Glutamatergic neuron (in vitro differentiated cells): ENCODE measurements at regions not wholly inside any gene's neighbourhood (a gene's known extent, or its start where the extent isn't known, plus 50 kb on each side); places are given as distances from the start of the nearest gene placed in this dataset.

Experiments
- DNase-seq: peaks from one replicate; pipeline ENCODE4 v3.0.0; 2022
- H3K27ac Mint-ChIP-seq: one replicate; pipeline ENCODE4 v1.8.0; 2020; ENCODE audit warnings: mild to moderate bottlenecking, mixed read lengths, inconsistent platforms; ENCODE audit not compliant: unreplicated experiment
- H3K27me3 Mint-ChIP-seq: one replicate; pipeline ENCODE4 v1.8.0; 2020; ENCODE audit warnings: mild to moderate bottlenecking, moderate library complexity, mixed read lengths, inconsistent platforms; ENCODE audit not compliant: unreplicated experiment
- H3K36me3 Mint-ChIP-seq: one replicate; pipeline ENCODE4 v1.8.0; 2020; ENCODE audit warnings: mild to moderate bottlenecking, mixed read lengths, inconsistent platforms; ENCODE audit not compliant: unreplicated experiment
- H3K4me1 Mint-ChIP-seq: one replicate; pipeline ENCODE4 v1.8.0; 2020; ENCODE audit warnings: mild to moderate bottlenecking, low read depth, mixed read lengths, inconsistent platforms; ENCODE audit not compliant: unreplicated experiment
- H3K4me3 Mint-ChIP-seq: one replicate; pipeline ENCODE4 v1.8.0; 2020; ENCODE audit warnings: mild to moderate bottlenecking, mixed read lengths, inconsistent platforms; ENCODE audit not compliant: unreplicated experiment
- H3K9me3 Mint-ChIP-seq: one replicate; pipeline ENCODE4 v1.8.0; 2020; ENCODE audit warnings: mild to moderate bottlenecking, moderate library complexity, mixed read lengths, inconsistent platforms; ENCODE audit not compliant: unreplicated experiment
- CTCF ChIP-seq: fragments of 200-600 bp; sonication (generic); IDR thresholded peaks from one replicate; pipeline ENCODE4 v1.5.0; 2021; ENCODE audit not compliant: partially characterized antibody, unreplicated experiment

DNA sequence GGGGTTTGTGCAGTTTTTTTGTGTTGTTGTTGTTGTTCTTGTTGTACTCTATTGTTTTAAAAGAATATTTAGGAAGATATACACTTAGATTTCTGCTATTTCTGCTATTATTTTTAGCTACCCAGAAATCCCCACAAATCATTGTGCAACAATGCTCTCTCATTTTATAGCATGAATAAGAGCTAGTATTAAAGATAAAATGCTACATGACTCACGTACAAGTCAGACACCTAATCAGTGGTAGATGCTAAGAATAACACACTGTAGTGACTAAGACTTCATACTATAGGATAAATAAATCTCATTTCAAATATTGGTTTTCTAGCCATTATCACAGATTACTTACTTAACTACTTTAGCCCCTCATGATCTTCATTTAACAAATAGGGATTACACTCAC, 920.5 kb downstream of the KCNMA1 start:
- no peaks in the 10 kb centered on the region for H3K9me3 Mint-ChIP-seq
- TF ChIP-seq CTCF = no peak
- no peak overlapping the region for H3K27ac Mint-ChIP-seq
- no peaks in the 10 kb centered on the region for H3K4me1 Mint-ChIP-seq
- H3K36me3 Mint-ChIP-seq = no peaks in the 10 kb centered on the region
- DNase-seq = no peak
- H3K4me3 Mint-ChIP-seq = no peak overlapping the region
- H3K27me3 Mint-ChIP-seq = no peaks in the 10 kb centered on the region

DNA sequence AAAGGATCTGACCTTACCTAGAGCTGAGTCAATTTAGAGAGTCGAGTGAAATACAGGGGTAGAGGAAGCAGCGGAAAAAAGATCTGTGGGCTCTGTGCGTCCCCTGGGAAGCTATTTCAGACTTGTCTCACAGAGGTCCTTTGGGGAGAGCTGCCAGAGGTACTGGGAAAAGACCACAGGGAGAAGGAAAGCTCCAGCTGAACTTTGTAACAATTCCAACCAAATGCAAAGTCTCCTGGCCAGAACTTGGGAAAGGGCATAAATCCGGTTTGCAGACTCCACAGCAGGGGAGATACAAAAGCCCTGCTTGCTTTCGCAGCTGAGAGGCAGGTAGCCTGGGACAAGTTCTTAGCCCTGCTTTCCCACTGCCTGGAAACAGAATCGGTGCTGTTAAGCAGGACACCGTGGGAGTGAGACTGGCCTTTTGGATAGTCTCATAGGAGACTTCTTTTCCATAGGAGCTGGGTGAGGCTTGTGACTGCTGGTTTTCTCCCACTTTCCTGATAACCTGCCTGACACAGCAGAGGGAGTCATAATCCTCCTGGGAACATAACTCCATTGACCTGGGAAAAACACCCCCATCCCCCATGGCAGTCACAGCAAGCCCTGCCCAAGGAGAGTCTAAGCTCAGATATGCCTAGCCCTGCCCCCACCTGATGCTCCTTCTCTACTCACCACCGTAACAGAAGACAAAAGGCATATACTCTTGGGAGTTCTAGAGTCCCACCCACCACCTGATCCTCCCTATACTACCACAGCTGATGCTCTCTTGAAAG, 926.2 kb downstream of the KCNMA1 start:
- Mint-ChIP-seq H3K27ac (no peak overlapping the region), H3K4me1 (peaks cover 4% of the 10 kb centered on the region), H3K4me3 (no peak overlapping the region), H3K36me3 (peaks cover 14% of the 10 kb centered on the region), H3K9me3 (no peaks in the 10 kb centered on the region), H3K27me3 (no peaks in the 10 kb centered on the region)
- DNase-seq = no peak
- no peak for TF ChIP-seq CTCF

DNA sequence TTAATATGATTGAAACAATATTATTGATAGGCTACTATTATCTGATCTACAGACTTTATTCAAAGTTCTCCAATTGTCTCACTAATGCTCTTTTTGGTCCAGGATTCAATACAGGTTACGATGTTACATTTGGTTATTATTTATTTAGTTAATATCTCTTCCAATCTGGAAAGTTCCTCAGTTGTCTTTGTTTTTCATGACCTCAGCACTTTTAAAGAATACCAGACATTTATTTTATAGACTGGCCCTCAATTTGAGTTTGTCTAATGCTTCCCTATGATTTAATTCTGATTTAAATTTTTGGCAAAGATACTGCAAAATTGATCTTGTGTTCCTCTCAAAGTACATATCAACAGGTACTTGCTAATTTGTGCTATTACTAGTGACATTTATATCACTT, 937.4 kb downstream of the KCNMA1 start:
- DNase-seq = no peak
- no peaks in the 10 kb centered on the region for H3K9me3 Mint-ChIP-seq
- no peak for TF ChIP-seq CTCF
- H3K4me1 Mint-ChIP-seq = no peaks in the 10 kb centered on the region
- no peak overlapping the region for H3K27ac Mint-ChIP-seq
- no peaks in the 10 kb centered on the region for H3K27me3 Mint-ChIP-seq
- peaks cover 4% of the 10 kb centered on the region for H3K36me3 Mint-ChIP-seq
- no peak overlapping the region for H3K4me3 Mint-ChIP-seq

DNA sequence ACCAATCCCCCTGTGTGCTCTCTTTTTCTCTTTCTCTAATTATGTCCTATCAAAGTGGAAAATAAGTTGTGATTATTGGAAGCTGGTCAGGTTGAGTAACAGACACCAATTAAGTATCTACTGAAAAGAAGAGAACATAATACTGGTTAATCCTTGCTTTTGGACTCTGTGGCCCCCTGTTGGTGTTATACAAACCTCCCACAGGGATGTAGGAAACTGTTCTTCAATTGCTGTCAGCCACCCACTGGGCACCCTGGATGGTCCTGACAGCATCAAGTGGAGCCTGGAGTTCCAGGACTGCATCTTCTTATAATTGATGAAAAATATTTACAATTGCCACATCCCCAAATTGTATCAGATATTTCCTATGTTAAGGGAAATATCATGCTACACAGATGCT, 939.7 kb downstream of the KCNMA1 start:
- Mint-ChIP-seq H3K27me3 (no peaks in the 10 kb centered on the region), H3K36me3 (peaks cover 4% of the 10 kb centered on the region)

More for the DNA sequence above, 939.7 kb downstream of the KCNMA1 start:
- Mint-ChIP-seq H3K9me3 (no peaks in the 10 kb centered on the region), H3K27ac (no peak overlapping the region), H3K4me1 (no peaks in the 10 kb centered on the region), H3K4me3 (no peak overlapping the region)
- no peak for TF ChIP-seq CTCF
- no peak for DNase-seq
